ENCODE measurements at regions not wholly inside any gene's neighbourhood (a gene's known extent, or its start where the extent isn't known, plus 50 kb on each side); places are given as distances from the start of the nearest gene placed in this dataset.

DNA sequence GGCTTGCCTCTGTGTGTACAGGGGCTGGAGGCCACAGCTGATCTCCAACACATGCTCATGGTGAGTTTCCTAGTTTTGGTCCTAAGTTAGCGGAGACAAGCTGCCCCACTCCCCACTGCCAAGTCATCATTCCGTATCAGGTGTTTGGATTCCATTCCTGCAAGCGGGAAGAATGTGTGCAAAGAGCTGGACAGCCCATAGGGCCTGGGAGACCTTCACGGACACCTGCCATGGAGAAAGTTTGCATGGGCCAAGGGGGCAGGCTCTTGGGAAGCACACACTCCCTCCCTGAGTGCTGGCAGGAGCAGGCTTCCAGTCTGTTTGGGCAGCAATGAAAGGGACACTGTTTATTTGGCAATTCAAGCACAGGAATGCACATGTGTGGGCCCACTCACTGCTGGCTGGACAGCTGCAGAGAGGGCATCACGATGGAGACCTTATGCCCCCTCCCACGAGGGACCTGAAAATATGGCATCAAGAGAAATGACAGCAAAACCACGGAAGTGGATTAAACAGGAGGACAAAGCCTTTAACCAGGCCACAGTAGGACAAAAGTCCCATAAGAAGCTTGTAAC is 149.7 kb downstream of the KLF13 start:
- Histone ChIP-seq H3K4me3 (no peak overlapping the region), H3K4me1 (peaks cover 0 to 14% (median 3%) of the 10 kb centered on the region in 4 donors), H3K9me3 (no peaks in the 10 kb centered on the region), H3K27me3 (no peaks in the 10 kb centered on the region), H3K27ac (no peak overlapping the region), H3K36me3 (no peaks in the 10 kb centered on the region)
- intact Hi-C loops (cut with DNase I; ENCODE audit: low total_unique reads): no loop called here
- WGBS, 2 donors (ENCODE audit: low coverage in 1 of 2): 83 to 92% methylated on average over 3 to 7 of the region's 7 CpGs
- no peak for TF ChIP-seq POLR2A (IDR thresholded peaks at IDR 0.05)
- no peak for TF ChIP-seq EP300 (IDR thresholded peaks at IDR 0.05; ENCODE audit: low read depth)
- TF ChIP-seq, protein P1, sequence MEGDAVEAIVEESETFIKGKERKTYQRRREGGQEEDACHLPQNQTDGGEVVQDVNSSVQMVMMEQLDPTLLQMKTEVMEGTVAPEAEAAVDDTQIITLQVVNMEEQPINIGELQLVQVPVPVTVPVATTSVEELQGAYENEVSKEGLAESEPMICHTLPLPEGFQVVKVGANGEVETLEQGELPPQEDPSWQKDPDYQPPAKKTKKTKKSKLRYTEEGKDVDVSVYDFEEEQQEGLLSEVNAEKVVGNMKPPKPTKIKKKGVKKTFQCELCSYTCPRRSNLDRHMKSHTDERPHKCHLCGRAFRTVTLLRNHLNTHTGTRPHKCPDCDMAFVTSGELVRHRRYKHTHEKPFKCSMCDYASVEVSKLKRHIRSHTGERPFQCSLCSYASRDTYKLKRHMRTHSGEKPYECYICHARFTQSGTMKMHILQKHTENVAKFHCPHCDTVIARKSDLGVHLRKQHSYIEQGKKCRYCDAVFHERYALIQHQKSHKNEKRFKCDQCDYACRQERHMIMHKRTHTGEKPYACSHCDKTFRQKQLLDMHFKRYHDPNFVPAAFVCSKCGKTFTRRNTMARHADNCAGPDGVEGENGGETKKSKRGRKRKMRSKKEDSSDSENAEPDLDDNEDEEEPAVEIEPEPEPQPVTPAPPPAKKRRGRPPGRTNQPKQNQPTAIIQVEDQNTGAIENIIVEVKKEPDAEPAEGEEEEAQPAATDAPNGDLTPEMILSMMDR (IDR thresholded peaks at IDR 0.05): no peak
- TF ChIP-seq POLR2AphosphoS5 (IDR thresholded peaks at IDR 0.05): no peak
- in situ Hi-C loops (cut with MboI; ENCODE audit: low pct_ligation_motif_present in 1 of 4, low pct_unique_long_range_greater_than_20kb in 1 of 4, low sequenced_read_pairs in 3 of 4): no loop called here
- peak; percentile 5 for DNase-seq

DNA sequence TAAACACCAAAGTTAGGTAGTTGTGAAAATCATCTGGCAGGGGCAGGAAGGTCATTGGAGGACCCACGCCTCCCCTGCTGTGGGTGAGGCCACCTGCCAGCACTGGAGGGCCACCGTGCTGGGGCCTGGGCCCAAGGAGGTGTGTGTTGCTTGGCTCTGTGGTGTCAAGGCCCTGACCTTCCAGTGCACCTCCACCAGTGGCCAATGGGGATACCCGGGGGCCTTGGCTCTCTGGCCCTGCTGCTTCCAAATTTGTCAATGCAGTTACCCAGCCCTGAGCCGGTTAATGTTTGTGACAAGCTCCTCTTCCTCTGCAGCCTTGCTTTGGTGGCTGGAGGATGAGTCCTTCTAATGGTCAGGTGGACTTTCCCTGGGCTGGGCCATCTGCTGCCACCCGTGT is 150.2 kb downstream of the KLF13 start:
- intact Hi-C loops (cut with DNase I; ENCODE audit: low total_unique reads) (no loop called here), in situ Hi-C loops (cut with MboI; ENCODE audit: low pct_ligation_motif_present in 1 of 4, low pct_unique_long_range_greater_than_20kb in 1 of 4, low sequenced_read_pairs in 3 of 4) (no loop called here)
- H3K4me3 ChIP-seq: no peak overlapping the region
- H3K27me3 ChIP-seq: peaks cover 4% of the 10 kb centered on the region
- H3K9me3 ChIP-seq: no peaks in the 10 kb centered on the region
- DNase-seq: peak; percentile 6
- peaks cover 0 to 14% (median 2%) of the 10 kb centered on the region in 4 donors for H3K4me1 ChIP-seq
- H3K27ac ChIP-seq: no peak overlapping the region
- no peaks in the 10 kb centered on the region for H3K36me3 ChIP-seq
- no peak for TF ChIP-seq POLR2A (IDR thresholded peaks at IDR 0.05)
- no peak for TF ChIP-seq POLR2AphosphoS5 (IDR thresholded peaks at IDR 0.05)
- TF ChIP-seq EP300 (IDR thresholded peaks at IDR 0.05; ENCODE audit: low read depth): no peak
- WGBS, 2 donors (ENCODE audit: low coverage in 1 of 2): 96% methylated on average over 5 of the region's 5 CpGs; no CpG with 5 or more reads in 1 of the 2 donors

DNA sequence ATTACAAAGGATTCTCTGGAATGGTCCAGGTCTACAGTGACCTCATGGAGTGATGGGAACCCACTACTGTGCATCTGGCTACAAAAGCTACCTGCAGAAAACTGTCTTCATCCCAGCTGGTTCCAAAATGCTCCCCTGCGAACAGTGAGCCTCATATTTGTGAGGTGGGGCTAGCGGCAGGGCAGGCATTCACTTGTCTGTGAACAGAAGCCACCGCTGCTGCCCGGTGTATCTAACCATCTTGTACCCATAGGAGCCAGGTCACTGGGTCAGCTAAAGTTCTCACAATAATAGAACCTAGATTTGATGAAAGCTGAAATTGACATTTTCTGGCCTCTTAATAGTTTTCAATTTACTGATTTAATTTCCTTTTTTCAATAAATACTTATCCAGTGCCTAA is 150.7 kb downstream of the KLF13 start:
- peaks cover 0 to 10% (median 2%) of the 10 kb centered on the region in 4 donors for H3K4me1 ChIP-seq
- TF ChIP-seq POLR2A (IDR thresholded peaks at IDR 0.05) (no peak), POLR2AphosphoS5 (IDR thresholded peaks at IDR 0.05) (no peak), EP300 (IDR thresholded peaks at IDR 0.05; ENCODE audit: low read depth) (no peak)
- TF ChIP-seq, protein P1 (IDR thresholded peaks at IDR 0.05): no peak
- no peaks in the 10 kb centered on the region for H3K36me3 ChIP-seq
- WGBS, 2 donors (ENCODE audit: low coverage in 1 of 2): 90 to 98% methylated on average over 2 to 4 of the region's 4 CpGs
- no peak overlapping the region for H3K4me3 ChIP-seq
- intact Hi-C loops (cut with DNase I; ENCODE audit: low total_unique reads): no loop called here
- no peak for DNase-seq
- peaks cover 8% of the 10 kb centered on the region for H3K27me3 ChIP-seq
- no peaks in the 10 kb centered on the region for H3K9me3 ChIP-seq
- in situ Hi-C loops (cut with MboI; ENCODE audit: low pct_ligation_motif_present in 1 of 4, low pct_unique_long_range_greater_than_20kb in 1 of 4, low sequenced_read_pairs in 3 of 4): no loop called here
- no peak overlapping the region for H3K27ac ChIP-seq

DNA sequence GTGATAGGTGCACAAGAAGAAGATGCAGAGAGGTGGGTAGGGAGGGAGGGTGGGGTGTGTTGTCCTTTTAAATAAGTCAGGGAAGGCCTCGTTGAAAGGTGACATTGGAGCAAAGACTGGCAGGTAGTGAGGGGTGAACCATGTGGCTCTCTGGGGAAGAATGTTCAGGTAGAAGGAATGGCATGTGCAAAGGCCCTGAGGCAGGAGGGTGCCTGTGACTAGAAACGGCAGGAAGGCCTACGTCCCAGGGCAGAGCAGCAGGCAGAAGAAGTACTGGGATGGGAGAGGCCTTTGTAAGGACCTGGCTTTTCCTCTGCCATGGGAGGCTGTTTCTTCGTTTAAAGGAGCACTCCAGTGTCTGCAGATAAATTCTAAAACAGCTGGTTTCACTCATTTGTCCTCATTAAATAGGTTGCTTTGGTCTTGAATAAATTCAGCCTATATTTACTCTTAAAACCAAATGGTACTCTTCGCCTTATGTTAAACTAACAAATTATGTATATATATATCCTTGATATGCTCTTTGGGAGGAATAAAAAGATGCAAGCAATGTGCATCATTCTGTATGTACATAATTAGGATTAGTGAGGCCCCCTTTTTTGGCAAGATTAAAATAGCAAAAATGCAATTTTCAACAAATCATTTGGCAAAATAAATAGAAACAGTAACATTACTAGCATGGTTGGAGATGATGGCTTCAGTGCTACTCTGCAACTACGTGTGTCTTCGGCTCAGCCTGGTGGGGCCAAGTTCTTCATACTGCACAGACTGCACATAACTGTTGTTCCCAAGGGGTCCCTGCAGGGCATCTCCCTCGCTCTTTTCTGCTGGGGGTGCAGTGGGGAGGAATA is 151.4 kb downstream of the KLF13 start:
- Histone ChIP-seq H3K9me3 (no peaks in the 10 kb centered on the region), H3K27ac (no peak overlapping the region), H3K27me3 (peaks cover 16% of the 10 kb centered on the region), H3K36me3 (no peaks in the 10 kb centered on the region), H3K4me1 (peaks cover 0 to 7% (median 2%) of the 10 kb centered on the region in 4 donors), H3K4me3 (no peak overlapping the region)
- in situ Hi-C loops (cut with MboI; ENCODE audit: low pct_ligation_motif_present in 1 of 4, low pct_unique_long_range_greater_than_20kb in 1 of 4, low sequenced_read_pairs in 3 of 4): no loop called here
- TF ChIP-seq, protein P1 (IDR thresholded peaks at IDR 0.05): no peak
- no peak for TF ChIP-seq POLR2AphosphoS5 (IDR thresholded peaks at IDR 0.05)
- peak; percentile 5 for DNase-seq
- WGBS, 2 donors (ENCODE audit: low coverage in 1 of 2): 81 to 88% methylated on average over 8 of the region's 8 CpGs
- intact Hi-C loops (cut with DNase I; ENCODE audit: low total_unique reads): no loop called here

Measured in transverse colon (tissue), 4 donors.